ENCODE measurements at regions not wholly inside any gene's neighbourhood (a gene's known extent, or its start where the extent isn't known, plus 50 kb on each side); places are given as distances from the start of the nearest gene placed in this dataset.
"Not testable (repeated sequence)": the region's sequence is repeated elsewhere in the genome, so short reads cannot be mapped to it uniquely, and the experiment has no call there.

DNA sequence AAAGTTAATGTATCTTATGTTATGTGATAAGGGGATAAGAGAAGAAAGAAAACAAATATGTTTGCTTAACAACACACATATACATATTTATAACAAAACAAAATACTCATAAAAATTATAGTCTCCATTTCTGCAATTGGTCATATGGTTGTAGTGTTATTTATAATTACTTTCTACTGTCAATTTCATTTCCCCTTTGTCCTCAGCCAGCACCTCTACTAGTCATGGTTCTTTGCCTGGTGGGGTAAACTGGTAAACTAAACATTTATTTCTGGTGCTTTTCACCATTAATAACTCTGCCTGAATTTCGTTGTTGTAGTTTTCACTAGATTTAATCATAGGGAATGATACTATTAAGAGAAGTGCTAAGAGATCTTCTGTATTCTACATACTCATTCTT, 88.0 kb upstream of the ALCAM start:
- DNase-seq (ENCODE audit: low read depth): no peak

DNA sequence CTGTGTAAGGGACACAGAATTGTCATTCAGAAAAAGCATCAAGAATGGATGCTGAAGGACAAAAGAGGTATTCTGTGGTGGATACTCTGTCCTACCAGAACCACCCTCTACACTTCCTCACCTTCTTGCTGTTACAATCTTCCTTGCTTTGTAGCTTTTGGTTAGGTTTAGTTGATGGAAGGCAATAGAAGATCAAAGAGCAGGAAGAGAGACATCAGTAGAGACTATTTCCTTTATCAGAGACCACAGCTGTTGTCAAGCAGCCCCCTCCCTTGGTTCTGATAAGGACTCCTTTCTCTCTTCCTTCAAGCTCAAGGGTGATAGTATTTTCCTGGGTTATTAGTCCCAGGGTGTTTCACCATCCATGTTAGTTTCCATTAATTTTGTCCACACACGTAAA, 84.7 kb upstream of the ALCAM start:
- no peak for DNase-seq (ENCODE audit: low read depth)

DNA sequence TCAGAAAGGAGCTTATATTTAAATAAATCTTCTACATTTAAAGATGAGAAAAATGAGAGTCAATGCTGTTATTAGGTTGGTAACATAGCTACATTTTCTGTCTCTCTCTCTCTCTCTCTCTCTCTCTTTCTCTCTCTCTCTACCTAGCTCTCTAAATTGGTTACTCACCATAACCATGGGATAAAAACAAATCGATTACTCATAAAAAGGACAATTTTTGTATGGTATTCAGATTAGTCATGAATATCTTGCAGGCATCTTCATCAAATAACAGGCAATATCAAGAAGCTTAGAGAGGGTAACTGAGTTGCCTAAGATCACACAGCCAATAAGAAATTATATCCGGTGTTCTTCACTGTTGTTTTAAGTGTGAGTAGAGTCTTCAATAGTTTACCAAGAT, 81.8 kb upstream of the ALCAM start:
- DNase-seq (ENCODE audit: low read depth): no peak

DNA sequence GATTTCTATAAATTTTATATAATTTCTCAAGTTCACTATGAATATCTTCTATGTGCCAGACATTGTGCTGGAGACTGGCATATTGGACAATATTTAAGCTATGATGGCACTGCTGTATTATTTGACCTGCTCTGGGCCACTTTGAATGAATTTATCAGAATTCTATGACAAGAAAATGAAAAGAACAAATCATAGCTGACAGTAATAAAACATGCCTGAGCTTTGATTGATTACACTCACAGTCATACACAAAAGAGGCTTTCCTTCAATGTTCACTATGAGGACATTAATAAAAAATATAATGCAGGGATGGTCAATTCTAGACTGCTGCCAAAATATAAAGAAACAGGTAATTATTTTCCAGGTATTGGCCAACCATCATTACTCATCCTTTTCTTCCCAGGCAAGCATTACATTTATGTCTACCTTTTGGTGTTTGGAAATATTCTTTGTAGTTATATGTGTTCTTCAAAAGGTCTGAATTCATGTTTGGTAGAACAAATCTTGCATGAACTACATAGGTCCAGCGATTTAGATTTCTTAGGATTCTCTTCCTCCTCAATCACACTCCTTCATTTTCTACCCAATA, 81.0 kb upstream of the ALCAM start:
- no peak for DNase-seq (ENCODE audit: low read depth)

DNA sequence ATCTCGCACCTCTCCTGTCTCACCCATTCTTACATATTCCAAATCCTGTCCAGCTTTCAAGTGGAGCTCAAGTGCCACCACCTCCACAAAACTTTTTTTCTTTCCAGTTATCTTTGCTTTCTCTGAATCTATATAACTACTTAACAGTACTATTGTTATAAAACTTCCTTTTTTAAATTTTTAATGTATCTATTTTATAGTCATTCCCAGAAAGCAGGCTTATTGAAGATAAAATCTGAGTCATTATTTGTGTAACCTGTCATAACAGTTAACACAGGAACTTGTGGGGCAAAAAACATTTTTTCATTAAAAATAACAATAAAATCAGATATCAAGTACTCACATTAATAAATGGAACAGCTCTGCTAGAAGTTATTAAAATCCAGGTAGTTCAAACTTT, 73.3 kb upstream of the ALCAM start:
- DNase-seq (ENCODE audit: low read depth): no peak

DNA sequence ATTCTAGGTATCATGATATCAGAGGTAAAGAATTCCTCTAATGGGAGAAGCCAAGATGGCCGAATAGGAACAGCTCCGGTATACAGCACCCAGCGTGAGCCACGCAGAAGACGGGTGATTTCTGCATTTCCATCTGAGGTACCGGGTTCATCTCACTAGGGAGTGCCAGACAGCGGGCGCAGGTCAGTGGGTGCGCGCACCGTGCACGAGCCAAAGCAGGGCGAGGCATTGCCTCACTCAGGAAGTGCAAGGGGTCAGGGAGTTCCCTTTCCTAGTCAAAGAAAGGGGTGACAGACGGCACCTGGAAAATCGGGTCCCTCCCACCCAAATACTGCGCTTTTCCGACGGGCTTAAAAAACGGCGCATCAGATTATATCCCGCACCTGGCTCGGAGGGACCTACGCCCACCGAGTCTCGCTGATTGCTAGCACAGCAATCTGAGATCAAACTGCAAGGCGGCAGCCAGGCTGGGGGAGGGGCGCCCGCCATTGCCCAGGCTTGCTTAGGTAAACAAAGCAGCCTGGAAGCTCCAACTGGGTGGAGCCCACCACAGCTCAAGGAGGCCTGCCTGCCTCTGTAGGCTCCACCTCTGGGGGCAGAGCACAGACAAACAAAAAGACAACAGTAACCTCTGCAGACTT, 70.4 kb upstream of the ALCAM start:
- not testable (repeated sequence) for DNase-seq (ENCODE audit: low read depth)

DNA sequence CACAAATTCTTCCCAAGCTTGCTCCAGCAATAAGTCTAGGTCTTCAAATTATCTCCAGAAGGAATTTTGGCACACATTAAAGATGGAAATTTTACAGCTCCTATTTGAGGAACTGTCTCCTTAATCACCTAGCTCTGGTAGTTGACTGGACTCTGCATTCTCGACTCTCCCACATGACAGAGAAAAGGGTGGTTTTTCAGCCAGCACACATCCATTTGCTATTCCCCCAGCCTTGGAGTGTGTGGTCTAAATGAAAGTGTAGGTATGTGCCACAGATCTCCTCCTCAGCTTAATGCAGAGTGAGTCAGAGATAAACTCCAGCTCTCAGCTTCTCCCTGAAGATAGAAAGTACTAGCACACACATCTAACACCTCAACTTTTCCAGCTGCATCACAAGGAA, 62.2 kb upstream of the ALCAM start:
- DNase-seq (ENCODE audit: low read depth): no peak

DNA sequence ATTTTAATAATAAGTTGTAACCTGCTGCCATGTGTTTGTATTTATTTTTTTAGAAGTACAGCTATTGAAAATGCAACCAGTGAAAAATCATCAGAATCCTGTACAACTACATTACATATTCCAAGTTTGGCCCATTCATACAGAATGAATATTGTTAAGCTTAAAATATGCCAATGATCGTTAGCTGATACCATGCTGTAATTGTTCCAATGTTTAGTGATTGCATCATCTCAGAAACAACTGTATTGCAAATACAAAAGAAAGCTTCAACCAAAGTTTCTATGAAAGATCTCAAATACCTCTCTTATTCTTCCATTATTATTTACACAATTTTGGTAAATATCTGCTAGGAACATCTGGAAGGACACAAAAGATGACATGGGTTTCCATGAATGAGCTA, 51.6 kb upstream of the ALCAM start:
- DNase-seq (ENCODE audit: low read depth): no peak

DNA sequence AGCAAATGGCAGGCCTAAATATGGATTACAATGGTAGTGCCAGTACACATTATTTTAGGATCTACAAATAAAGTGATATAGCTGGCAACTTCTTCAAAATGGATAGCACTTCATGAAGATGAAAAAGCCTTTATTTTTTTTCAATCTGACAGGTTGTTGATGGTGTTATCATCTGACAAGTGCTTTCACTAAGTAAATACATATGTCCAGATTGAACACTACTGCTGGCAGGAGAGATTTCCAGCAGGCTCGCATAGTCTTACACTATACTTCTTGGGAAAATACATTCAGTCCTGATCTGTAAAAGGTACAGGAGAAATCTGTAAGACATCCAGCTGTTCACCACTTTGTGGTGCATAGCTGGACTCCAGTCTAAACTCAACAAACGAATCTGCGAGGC, 50.9 kb upstream of the ALCAM start:
- DNase-seq (ENCODE audit: low read depth): no peak

DNA sequence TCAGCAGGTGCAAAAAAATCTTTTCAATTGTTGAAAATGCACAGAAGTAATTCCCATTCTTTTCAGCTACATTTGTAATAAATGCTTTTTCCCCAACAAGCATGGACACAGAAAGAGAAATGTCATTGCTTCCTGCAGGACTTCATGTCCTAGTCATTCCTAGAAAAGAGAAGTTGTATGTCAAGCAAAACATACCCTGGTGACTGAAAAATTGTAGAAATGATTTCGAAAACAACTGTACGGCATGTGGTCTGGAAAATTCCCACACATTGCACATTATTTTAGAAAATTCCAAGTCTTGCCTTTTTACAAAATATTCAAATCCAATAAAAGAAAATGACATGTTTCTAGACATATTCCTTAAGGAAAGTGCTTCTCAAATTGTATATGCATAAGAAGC, 50.4 kb upstream of the ALCAM start:
- no peak for DNase-seq (ENCODE audit: low read depth)
